Hindlimb muscle (tissue), 1 donor: ENCODE measurements at regions not wholly inside any gene's neighbourhood (a gene's known extent, or its start where the extent isn't known, plus 50 kb on each side); places are given as distances from the start of the nearest gene placed in this dataset.
"Not testable (repeated sequence)": the region's sequence is repeated elsewhere in the genome, so short reads cannot be mapped to it uniquely, and the experiment has no call there.

ENCODE experiments used
- DNase-seq: peaks from one replicate; pipeline ENCODE4 v3.0.0-alpha.2; 2013

DNA sequence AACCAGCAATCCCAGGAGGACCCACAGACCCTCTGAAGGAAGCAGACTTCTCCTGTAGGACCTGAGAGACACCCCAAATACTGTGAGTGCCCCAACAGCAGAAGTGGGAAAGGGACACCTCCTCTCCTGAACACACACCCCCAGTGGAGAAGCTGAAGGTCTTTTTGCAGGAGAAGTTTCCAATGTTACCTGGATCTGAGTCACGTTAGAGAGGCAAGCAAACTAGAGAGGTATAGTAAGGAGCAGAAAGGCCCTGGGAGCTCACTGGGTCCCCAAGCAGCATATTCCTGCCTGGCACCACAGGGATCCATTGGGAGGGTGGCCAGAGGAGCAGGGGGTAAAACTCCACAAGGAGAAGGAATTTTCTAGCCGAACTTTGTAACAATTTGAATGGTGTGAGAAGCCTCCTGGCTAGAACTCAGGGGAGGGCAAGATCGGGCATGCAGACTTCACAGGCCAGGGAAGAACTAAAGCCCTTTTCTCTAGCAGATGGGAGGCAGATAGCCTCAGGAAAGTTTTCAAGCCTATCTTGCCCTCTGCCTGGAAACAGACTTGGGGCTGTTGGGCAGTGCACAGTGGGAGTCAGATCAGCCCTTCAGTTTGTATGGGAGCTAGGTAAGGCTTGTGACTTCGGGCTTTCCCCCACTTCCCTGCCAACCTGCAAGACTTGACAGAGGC, 68.2 kb upstream of the SSTR4 start:
- no peak for DNase-seq

- not testable (repeated sequence) for DNase-seq
Measured at GRCh38 chr20:22967706-22968105, 67.4 kb upstream of the SSTR4 start.

- not testable (repeated sequence) for DNase-seq
Measured at GRCh38 chr20:22969031-22969430, 66.1 kb upstream of the SSTR4 start.

- not testable (repeated sequence) for DNase-seq
Measured at GRCh38 chr20:22971077-22971476, 64.0 kb upstream of the SSTR4 start.

GRCh38 chr20:22974354-22974753, 60.8 kb upstream of the SSTR4 start:
- DNase-seq: no peak

GRCh38 chr20:22977047-22977785, 57.9 kb upstream of the SSTR4 start:
- peak; percentile 58 for DNase-seq

GRCh38 chr20:22984008-22984407, 51.1 kb upstream of the SSTR4 start:
- no peak for DNase-seq

GRCh38 chr20:22984606-22985005, 50.5 kb upstream of the SSTR4 start:
- peak; percentile 18 for DNase-seq

- no peak for DNase-seq
Measured at GRCh38 chr20:22985239-22985778, 49.8 kb upstream of the SSTR4 start.
